ENCODE measurements at regions not wholly inside any gene's neighbourhood (a gene's known extent, or its start where the extent isn't known, plus 50 kb on each side); places are given as distances from the start of the nearest gene placed in this dataset.

DNA sequence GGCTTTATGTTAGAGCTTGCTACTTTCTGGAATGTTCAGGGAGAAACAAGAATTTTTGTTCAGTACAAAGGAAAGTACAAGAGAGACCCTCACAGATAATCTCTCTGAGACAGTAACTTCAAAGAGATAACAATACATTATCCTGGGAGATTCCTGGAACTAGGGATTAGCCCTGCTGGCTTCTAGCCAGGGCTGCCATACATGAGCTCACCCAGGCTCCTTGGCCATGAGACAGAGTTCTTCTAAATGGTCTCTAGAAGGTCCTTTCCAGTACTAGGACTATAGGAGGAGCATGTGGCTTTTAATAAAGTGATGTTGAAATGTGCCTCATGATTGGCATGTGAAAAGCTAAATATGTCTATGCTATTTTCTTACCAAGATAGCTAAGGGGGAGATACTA lies 342.5 kb downstream of the EMP1 start:
- Histone ChIP-seq H3K9ac (ENCODE audit: low read depth, low read length) (no peak overlapping the region), H3K9me3 (ENCODE audit: control insufficient read depth, insufficient read depth, low read length) (no peaks in the 10 kb centered on the region), H3K4me1 (ENCODE audit: control insufficient read depth, insufficient read depth, low read length) (no peaks in the 10 kb centered on the region), H4K91ac (ENCODE audit: insufficient read depth, low read depth, low read length) (no peak overlapping the region), H3K23ac (ENCODE audit: low read depth, low read length) (no peak overlapping the region), H3K14ac (replicated peaks; ENCODE audit: low read depth, low read length) (no peak overlapping the region), H4K5ac (ENCODE audit: low read depth, low read length) (no peak overlapping the region), H3K4ac (ENCODE audit: low read depth, low read length) (no peak overlapping the region), H3K56ac (ENCODE audit: extremely low read depth, insufficient read depth, low read length) (no peak overlapping the region), H2BK120ac (ENCODE audit: low read depth, low read length) (no peak overlapping the region), H3K27ac (ENCODE audit: insufficient read depth, low read length) (no peak overlapping the region), H3K27me3 (ENCODE audit: control insufficient read depth, insufficient read depth, low read length) (no peaks in the 10 kb centered on the region), H3K4me2 (ENCODE audit: low read depth, low read length) (no peak overlapping the region), H2AFZ (replicated peaks; ENCODE audit: low read length, poor library complexity) (no peak overlapping the region), H2BK5ac (ENCODE audit: low read depth, low read length, poor library complexity, severe bottlenecking) (no peak overlapping the region), H2BK20ac (ENCODE audit: low read depth, low read length) (no peak overlapping the region), H3K79me1 (ENCODE audit: low read depth in 1 of 2, low read length in 2 of 2) (no peaks in the 10 kb centered on the region), H2AK5ac (ENCODE audit: low read depth, low read length) (no peak overlapping the region), H4K8ac (ENCODE audit: low read depth in 2 of 2, low read length in 2 of 2) (no peak overlapping the region), H3K9me1 (ENCODE audit: insufficient read depth, low read length) (no peaks in the 10 kb centered on the region), H4K20me1 (ENCODE audit: insufficient read depth, low read length) (no peaks in the 10 kb centered on the region), H2AK9ac (replicated peaks; ENCODE audit: low read depth, low read length, poor library complexity) (no peak overlapping the region), H3K36me3 (ENCODE audit: control insufficient read depth, insufficient read depth, low read length) (no peaks in the 10 kb centered on the region), H2BK15ac (ENCODE audit: low read depth, low read length) (no peak overlapping the region), H3K18ac (ENCODE audit: low read depth, low read length) (no peak overlapping the region), H3K4me3 (ENCODE audit: insufficient read depth, low read depth, low read length) (no peak overlapping the region)
- dilution Hi-C loops (cut with HindIII; ENCODE audit: low sequenced_read_pairs, unreplicated experiment) = no loop called here
- BruUV-seq (replicated peaks) = no TSS peak
- DNase-seq (no peak), ATAC-seq (ENCODE audit: low read depth) (no peak)
- in situ Hi-C loops (cut with MboI; ENCODE audit: low sequenced_read_pairs) = loop anchor here (25.0 kb wide), 3 partner anchors 252 to 627 kb away; partner anchors contain the start of gene FAM234B
- TF ChIP-seq, protein P1, sequence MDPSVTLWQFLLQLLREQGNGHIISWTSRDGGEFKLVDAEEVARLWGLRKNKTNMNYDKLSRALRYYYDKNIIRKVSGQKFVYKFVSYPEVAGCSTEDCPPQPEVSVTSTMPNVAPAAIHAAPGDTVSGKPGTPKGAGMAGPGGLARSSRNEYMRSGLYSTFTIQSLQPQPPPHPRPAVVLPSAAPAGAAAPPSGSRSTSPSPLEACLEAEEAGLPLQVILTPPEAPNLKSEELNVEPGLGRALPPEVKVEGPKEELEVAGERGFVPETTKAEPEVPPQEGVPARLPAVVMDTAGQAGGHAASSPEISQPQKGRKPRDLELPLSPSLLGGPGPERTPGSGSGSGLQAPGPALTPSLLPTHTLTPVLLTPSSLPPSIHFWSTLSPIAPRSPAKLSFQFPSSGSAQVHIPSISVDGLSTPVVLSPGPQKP (IDR thresholded peaks at IDR 0.05; ENCODE audit: borderline replicate concordance, low read depth, low read length) = no peak
- TF ChIP-seq BHLHE40 (IDR thresholded peaks at IDR 0.05; ENCODE audit: low read depth, low read length) (no peak), RCOR1 (IDR thresholded peaks at IDR 0.05; ENCODE audit: insufficient replicate concordance, low read length) (no peak), RFX5 (IDR thresholded peaks at IDR 0.05; ENCODE audit: low read depth, low read length) (no peak), CHD1 (IDR thresholded peaks at IDR 0.05; ENCODE audit: low read depth, low read length) (no peak), MXI1 (IDR thresholded peaks at IDR 0.05; ENCODE audit: borderline replicate concordance, low read depth, low read length) (no peak), MAFK (IDR thresholded peaks at IDR 0.05; ENCODE audit: low read depth, low read length) (no peak), NFE2L2 (IDR thresholded peaks at IDR 0.05; ENCODE audit: low read depth, low read length) (no peak), FOS (IDR thresholded peaks at IDR 0.05; ENCODE audit: low read depth, low read length) (no peak), CEBPB (IDR thresholded peaks at IDR 0.05; ENCODE audit: low read depth, low read length) (no peak)
- TF ChIP-seq, protein P2, sequence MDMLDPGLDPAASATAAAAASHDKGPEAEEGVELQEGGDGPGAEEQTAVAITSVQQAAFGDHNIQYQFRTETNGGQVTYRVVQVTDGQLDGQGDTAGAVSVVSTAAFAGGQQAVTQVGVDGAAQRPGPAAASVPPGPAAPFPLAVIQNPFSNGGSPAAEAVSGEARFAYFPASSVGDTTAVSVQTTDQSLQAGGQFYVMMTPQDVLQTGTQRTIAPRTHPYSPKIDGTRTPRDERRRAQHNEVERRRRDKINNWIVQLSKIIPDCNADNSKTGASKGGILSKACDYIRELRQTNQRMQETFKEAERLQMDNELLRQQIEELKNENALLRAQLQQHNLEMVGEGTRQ (IDR thresholded peaks at IDR 0.05; ENCODE audit: low read depth, low read length) = no peak
- CTCF ChIA-PET = interaction anchor here (1.3 kb wide), 1 partner anchor 283 kb away, joined by 3 read pairs; no protein-coding TSS in a partner anchor
- intact Hi-C loops (cut with micrococcal nuclease) = loop anchor here (5.0 kb wide), 1 partner anchor 628 kb away; no protein-coding TSS in a partner anchor
- POLR2A ChIA-PET (ENCODE audit: unreplicated experiment) = no interaction called here

Data from IMR-90 (cell line).